ENCODE measurements at regions not wholly inside any gene's neighbourhood (a gene's known extent, or its start where the extent isn't known, plus 50 kb on each side); places are given as distances from the start of the nearest gene placed in this dataset.

DNA sequence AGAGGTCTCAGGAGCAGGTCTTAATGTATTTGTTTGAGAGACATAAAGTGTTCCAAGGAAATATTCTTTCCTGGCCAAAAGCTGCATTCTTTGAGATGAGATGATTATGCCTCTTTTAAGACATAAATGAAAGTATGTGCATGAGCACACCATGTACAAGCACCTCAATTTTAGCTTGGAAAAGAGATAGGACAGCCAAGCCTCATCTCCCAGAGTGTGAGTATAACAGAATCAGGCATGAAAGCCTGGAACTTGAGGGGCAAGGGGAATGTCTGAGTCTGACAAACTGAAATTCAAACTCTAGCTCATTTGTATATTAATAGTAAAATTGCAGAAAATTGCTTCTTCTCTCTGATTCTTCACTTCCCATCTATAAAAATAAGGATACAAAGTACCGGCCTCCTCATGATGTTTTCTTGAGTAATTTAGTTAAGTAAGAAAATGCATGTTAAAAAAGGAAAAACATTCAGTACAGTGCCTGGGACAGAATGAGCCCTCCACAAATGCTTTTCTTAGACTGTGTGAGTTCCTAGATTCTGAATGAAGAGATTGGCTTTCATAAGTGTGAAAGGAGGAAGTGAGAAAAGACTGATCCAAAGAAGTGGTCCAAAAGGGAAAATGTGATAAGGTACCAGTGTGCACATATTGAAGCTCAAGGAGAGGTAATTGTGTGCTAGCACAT, 1260.9 kb upstream of the SORCS1 start:
- no peak for DNase-seq (ENCODE audit: low read depth, low spot score)
- Mint-ChIP-seq H3K27me3 (ENCODE audit: low read depth) (no peaks in the 10 kb centered on the region), H3K36me3 (ENCODE audit: low read depth) (no peaks in the 10 kb centered on the region), H3K4me1 (no peaks in the 10 kb centered on the region), H3K9me3 (no peaks in the 10 kb centered on the region), H3K4me3 (no peak overlapping the region), H3K27ac (ENCODE audit: unreplicated experiment) (no peak overlapping the region)
- no peak for TF ChIP-seq CTCF (conservative IDR thresholded peaks at IDR 0.05)

- no peaks in the 10 kb centered on the region for H3K27me3 Mint-ChIP-seq (ENCODE audit: low read depth)
Observed at GRCh38 chr10:108424656-108425055, 1260.2 kb upstream of the SORCS1 start.

GRCh38 chr10:108422286-108422685, 1257.8 kb upstream of the SORCS1 start:
- no peak overlapping the region for H3K4me3 Mint-ChIP-seq
- no peaks in the 10 kb centered on the region for H3K9me3 Mint-ChIP-seq
- no peaks in the 10 kb centered on the region for H3K36me3 Mint-ChIP-seq (ENCODE audit: low read depth)

More at GRCh38 chr10:108424656-108425055, 1260.2 kb upstream of the SORCS1 start:
- no peak for DNase-seq (ENCODE audit: low read depth, low spot score)
- Mint-ChIP-seq H3K4me1 (no peaks in the 10 kb centered on the region), H3K36me3 (ENCODE audit: low read depth) (no peaks in the 10 kb centered on the region), H3K27ac (ENCODE audit: unreplicated experiment) (no peak overlapping the region), H3K9me3 (no peaks in the 10 kb centered on the region), H3K4me3 (no peak overlapping the region)
- no peak for TF ChIP-seq CTCF (conservative IDR thresholded peaks at IDR 0.05)

GRCh38 chr10:108421266-108421665, 1256.8 kb upstream of the SORCS1 start:
- H3K27me3 Mint-ChIP-seq (ENCODE audit: low read depth): peaks cover 1% of the 10 kb centered on the region
- H3K36me3 Mint-ChIP-seq (ENCODE audit: low read depth): no peaks in the 10 kb centered on the region
- peaks cover 1% of the 10 kb centered on the region for H3K9me3 Mint-ChIP-seq
- H3K4me1 Mint-ChIP-seq: no peaks in the 10 kb centered on the region
- no peak for TF ChIP-seq CTCF (conservative IDR thresholded peaks at IDR 0.05)
- H3K27ac Mint-ChIP-seq (ENCODE audit: unreplicated experiment): no peak overlapping the region
- H3K4me3 Mint-ChIP-seq: no peak overlapping the region
- no peak for DNase-seq (ENCODE audit: low read depth, low spot score)

More at GRCh38 chr10:108422286-108422685, 1257.8 kb upstream of the SORCS1 start:
- no peak for TF ChIP-seq CTCF (conservative IDR thresholded peaks at IDR 0.05)
- DNase-seq (ENCODE audit: low read depth, low spot score): no peak
- H3K27me3 Mint-ChIP-seq (ENCODE audit: low read depth): no peaks in the 10 kb centered on the region
- no peaks in the 10 kb centered on the region for H3K4me1 Mint-ChIP-seq
- H3K27ac Mint-ChIP-seq (ENCODE audit: unreplicated experiment): no peak overlapping the region

- no peak overlapping the region for H3K27ac Mint-ChIP-seq (ENCODE audit: unreplicated experiment)
- DNase-seq (ENCODE audit: low read depth, low spot score): no peak
- no peaks in the 10 kb centered on the region for H3K4me1 Mint-ChIP-seq
- H3K27me3 Mint-ChIP-seq (ENCODE audit: low read depth): peaks cover 2% of the 10 kb centered on the region
- TF ChIP-seq CTCF (conservative IDR thresholded peaks at IDR 0.05): no peak
- H3K9me3 Mint-ChIP-seq: peaks cover 2% of the 10 kb centered on the region
- no peak overlapping the region for H3K4me3 Mint-ChIP-seq
- H3K36me3 Mint-ChIP-seq (ENCODE audit: low read depth): no peaks in the 10 kb centered on the region
Observed at GRCh38 chr10:108413954-108414353, 1249.4 kb upstream of the SORCS1 start.

Measured in neural crest cell (in vitro differentiated cells).